ENCODE measurements at regions not wholly inside any gene's neighbourhood (a gene's known extent, or its start where the extent isn't known, plus 50 kb on each side); places are given as distances from the start of the nearest gene placed in this dataset.

DNA sequence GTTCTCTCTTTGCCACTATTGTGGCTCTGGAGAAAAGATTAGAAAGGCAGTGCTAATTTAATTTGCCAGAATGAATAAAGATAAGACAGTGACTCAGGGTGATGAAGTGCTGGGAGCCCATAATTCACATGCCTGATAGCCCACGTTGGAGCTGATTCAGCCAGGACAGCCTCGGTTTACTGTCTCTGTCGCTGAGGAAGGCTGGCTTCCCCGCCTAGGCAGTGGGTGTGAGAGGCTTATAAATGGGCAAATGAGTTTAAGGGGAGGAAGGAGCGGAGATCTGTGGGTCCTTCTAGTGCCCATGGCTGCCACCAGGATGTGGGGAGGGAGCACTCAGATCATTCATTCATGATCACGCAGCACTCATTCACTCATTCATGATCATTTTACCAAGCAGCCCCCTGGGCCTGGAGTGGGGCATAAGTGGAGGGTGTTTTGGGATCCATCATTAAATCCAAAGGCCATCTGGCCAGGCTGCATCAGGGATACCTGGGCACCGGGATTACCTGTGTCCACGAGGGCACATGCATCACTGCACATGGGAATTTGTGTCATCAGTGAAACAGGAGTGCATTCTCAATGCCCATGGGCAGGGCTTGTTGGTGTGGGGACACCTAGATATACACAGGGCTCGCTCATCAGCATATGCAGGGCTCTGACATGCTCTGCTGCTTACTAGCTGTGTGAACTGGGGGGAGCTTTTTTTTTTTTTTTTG lies 315.4 kb downstream of the MATN1 start:
- Histone ChIP-seq H3K9me3 (ENCODE audit: control insufficient read depth in 4 of 4, insufficient read depth in 3 of 4, low read length in 3 of 4) (peaks cover 0 to 2% (median 0%) of the 10 kb centered on the region in 4 donors), H3K27me3 (ENCODE audit: control insufficient read depth in 3 of 3, insufficient read depth in 3 of 3, low read length in 2 of 3) (peaks cover 0 to 4% (median 0%) of the 10 kb centered on the region in 3 donors), H3K4me3 (no peak overlapping the region), H3K36me3 (ENCODE audit: control insufficient read depth in 4 of 4, insufficient read depth in 4 of 4, low read length in 4 of 4) (no peaks in the 10 kb centered on the region), H3K27ac (ENCODE audit: low read depth in 1 of 2, low read length in 1 of 2) (no peak overlapping the region), H3K4me1 (ENCODE audit: control insufficient read depth in 5 of 5, insufficient read depth in 5 of 5, low read length in 5 of 5) (no peaks in the 10 kb centered on the region), H3K9ac (ENCODE audit: insufficient read depth in 1 of 2, low read length in 2 of 2) (no peak overlapping the region)
- DNase-seq = no peak
- TF ChIP-seq, protein P1, sequence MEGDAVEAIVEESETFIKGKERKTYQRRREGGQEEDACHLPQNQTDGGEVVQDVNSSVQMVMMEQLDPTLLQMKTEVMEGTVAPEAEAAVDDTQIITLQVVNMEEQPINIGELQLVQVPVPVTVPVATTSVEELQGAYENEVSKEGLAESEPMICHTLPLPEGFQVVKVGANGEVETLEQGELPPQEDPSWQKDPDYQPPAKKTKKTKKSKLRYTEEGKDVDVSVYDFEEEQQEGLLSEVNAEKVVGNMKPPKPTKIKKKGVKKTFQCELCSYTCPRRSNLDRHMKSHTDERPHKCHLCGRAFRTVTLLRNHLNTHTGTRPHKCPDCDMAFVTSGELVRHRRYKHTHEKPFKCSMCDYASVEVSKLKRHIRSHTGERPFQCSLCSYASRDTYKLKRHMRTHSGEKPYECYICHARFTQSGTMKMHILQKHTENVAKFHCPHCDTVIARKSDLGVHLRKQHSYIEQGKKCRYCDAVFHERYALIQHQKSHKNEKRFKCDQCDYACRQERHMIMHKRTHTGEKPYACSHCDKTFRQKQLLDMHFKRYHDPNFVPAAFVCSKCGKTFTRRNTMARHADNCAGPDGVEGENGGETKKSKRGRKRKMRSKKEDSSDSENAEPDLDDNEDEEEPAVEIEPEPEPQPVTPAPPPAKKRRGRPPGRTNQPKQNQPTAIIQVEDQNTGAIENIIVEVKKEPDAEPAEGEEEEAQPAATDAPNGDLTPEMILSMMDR (IDR thresholded peaks at IDR 0.05; ENCODE audit: control extremely low read depth, extremely low read depth) = no peak
- ATAC-seq (ENCODE audit: insufficient read depth, low FRiP score) = no peak
- WGBS, 2 donors = 71 to 72% methylated on average over 9 of the region's 9 CpGs

DNA sequence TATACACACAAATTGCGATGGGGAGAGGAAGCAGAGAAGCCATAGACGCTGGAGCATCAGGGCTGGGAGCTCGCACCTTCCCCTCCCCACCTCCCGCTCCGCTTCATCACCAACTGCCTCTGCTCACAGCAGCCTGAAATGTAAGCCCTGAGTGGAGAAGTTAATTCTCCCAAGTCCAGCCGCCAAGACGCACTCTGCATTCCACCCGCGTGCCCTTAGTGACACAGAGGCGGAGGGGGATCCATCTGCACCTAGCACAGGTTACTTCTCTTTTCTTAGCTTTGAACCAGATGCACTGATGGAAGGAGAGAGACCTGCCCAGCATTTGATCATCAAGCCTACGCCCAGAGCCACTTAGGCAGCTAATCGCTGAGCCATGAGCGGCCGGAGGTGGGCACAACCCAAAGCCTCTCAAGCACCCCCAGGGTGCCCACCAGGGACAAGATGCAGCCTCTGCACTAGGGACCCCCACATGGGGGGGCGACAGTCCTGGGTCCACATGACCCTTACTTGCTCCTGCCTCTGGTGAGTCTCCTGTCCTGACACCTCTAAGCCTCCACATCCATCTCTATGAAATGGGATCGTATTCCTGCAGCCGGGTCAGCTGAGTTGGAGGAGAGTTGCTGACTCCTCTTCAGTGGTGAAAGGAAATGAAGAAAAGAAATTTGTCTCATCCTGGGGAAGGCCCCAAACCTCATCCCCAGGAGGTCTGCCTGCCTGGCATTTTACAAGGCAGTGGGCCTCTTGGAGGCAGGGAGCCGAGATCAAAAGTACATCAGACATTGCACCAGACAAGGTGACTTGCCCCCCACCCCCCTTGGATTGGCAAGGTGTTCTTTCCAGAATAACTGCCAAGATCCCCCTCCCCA lies 316.2 kb downstream of the MATN1 start:
- TF ChIP-seq, protein P1 (IDR thresholded peaks at IDR 0.05; ENCODE audit: control extremely low read depth, extremely low read depth) = no peak

DNA sequence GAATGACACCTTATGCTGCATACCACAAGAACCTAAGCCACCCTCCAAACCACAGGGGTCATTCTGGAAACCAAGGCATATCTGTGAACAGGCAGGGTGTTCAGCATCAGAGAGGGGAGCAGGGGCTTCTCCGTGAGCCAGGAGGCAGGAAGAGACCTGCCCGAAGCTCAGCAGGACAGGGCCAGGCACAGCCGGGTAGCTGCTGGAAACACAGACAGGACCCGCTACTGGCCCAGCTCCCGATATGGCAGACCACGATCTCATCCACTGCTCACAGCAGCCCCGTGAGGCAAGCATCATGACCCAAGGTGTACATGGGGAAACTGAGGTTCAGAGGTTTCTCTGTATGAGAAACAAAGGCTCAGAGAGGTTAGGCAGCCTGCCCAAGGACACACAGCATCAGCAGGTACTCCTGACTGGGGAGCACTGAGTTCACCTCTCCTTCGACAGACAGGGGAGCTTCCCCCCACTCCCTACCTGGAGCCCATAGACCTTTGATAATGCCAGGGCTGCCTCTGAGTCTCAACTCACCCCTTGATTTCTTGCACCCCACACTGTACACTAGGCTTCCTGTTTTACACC lies 317.7 kb downstream of the MATN1 start:
- no peak for ATAC-seq (ENCODE audit: insufficient read depth, low FRiP score)
- H3K27me3 ChIP-seq (ENCODE audit: control insufficient read depth in 3 of 3, insufficient read depth in 3 of 3, low read length in 2 of 3) = peaks cover 0 to 4% (median 0%) of the 10 kb centered on the region in 3 donors
- WGBS, 2 donors = 81% methylated on average over 8 of the region's 8 CpGs
- TF ChIP-seq, protein P1 (IDR thresholded peaks at IDR 0.05; ENCODE audit: control extremely low read depth, extremely low read depth) = no peak
- H3K36me3 ChIP-seq (ENCODE audit: control insufficient read depth in 4 of 4, insufficient read depth in 4 of 4, low read length in 4 of 4) = no peaks in the 10 kb centered on the region
- no peak for DNase-seq
- no peak overlapping the region for H3K4me3 ChIP-seq
- no peaks in the 10 kb centered on the region for H3K4me1 ChIP-seq (ENCODE audit: control insufficient read depth in 5 of 5, insufficient read depth in 5 of 5, low read length in 5 of 5)
- no peak overlapping the region for H3K27ac ChIP-seq (ENCODE audit: low read depth in 1 of 2, low read length in 1 of 2)
- H3K9me3 ChIP-seq (ENCODE audit: control insufficient read depth in 4 of 4, insufficient read depth in 3 of 4, low read length in 3 of 4) = no peaks in the 10 kb centered on the region
- H3K9ac ChIP-seq (ENCODE audit: insufficient read depth in 1 of 2, low read length in 2 of 2) = no peak overlapping the region

More for the DNA sequence above, 316.2 kb downstream of the MATN1 start:
- no peaks in the 10 kb centered on the region for H3K36me3 ChIP-seq (ENCODE audit: control insufficient read depth in 4 of 4, insufficient read depth in 4 of 4, low read length in 4 of 4)
- H3K4me3 ChIP-seq = no peak overlapping the region
- H3K4me1 ChIP-seq (ENCODE audit: control insufficient read depth in 5 of 5, insufficient read depth in 5 of 5, low read length in 5 of 5) = no peaks in the 10 kb centered on the region
- ATAC-seq (ENCODE audit: insufficient read depth, low FRiP score) (no peak), DNase-seq (no peak)
- 40 to 55% methylated on average over 18 of the region's 18 CpGs for WGBS, 2 donors
- H3K9ac ChIP-seq (ENCODE audit: insufficient read depth in 1 of 2, low read length in 2 of 2) = no peak overlapping the region
- H3K27me3 ChIP-seq (ENCODE audit: control insufficient read depth in 3 of 3, insufficient read depth in 3 of 3, low read length in 2 of 3) = peaks cover 0 to 4% (median 0%) of the 10 kb centered on the region in 3 donors
- H3K9me3 ChIP-seq (ENCODE audit: control insufficient read depth in 4 of 4, insufficient read depth in 3 of 4, low read length in 3 of 4) = peaks cover 0 to 2% (median 0%) of the 10 kb centered on the region in 4 donors
- no peak overlapping the region for H3K27ac ChIP-seq (ENCODE audit: low read depth in 1 of 2, low read length in 1 of 2)
